ENCODE measurements at regions not wholly inside any gene's neighbourhood (a gene's known extent, or its start where the extent isn't known, plus 50 kb on each side); places are given as distances from the start of the nearest gene placed in this dataset.

GRCh38 chr1:58899587-58900271 lies 115.9 kb upstream of the JUN start:
- Histone ChIP-seq H3K9me3 (ENCODE audit: control insufficient read depth, low read depth, low read length) (no peaks in the 10 kb centered on the region), H2AFZ (ENCODE audit: control insufficient read depth, low read length) (no peak overlapping the region), H3K27ac (ENCODE audit: control insufficient read depth, insufficient read depth, low read length) (no peak overlapping the region), H3K4me1 (ENCODE audit: control insufficient read depth, extremely low read depth, insufficient read depth, low read length) (peaks cover 18% of the 10 kb centered on the region), H3K36me3 (ENCODE audit: control insufficient read depth in 2 of 2, extremely low read depth in 1 of 2, insufficient read depth in 2 of 2, low read length in 2 of 2) (no peaks in the 10 kb centered on the region), H3K4me3 (ENCODE audit: control insufficient read depth in 2 of 3, extremely low read depth in 1 of 3, insufficient read depth in 2 of 3, low read depth in 1 of 3, low read length in 3 of 3) (no peak overlapping the region), H3K9me1 (ENCODE audit: control insufficient read depth, extremely low read depth, insufficient read depth, low read length) (no peaks in the 10 kb centered on the region), H3K27me3 (ENCODE audit: control insufficient read depth, extremely low read depth, insufficient read depth, low read length) (no peaks in the 10 kb centered on the region), H3K79me2 (ENCODE audit: control insufficient read depth, insufficient read depth, low read length) (no peaks in the 10 kb centered on the region), H3K9ac (ENCODE audit: control insufficient read depth, extremely low read depth, insufficient read depth, low read length) (no peak overlapping the region), H3K4me2 (ENCODE audit: control insufficient read depth, extremely low read depth, insufficient read depth, low read depth, low read length) (no peak overlapping the region), H4K20me1 (ENCODE audit: control insufficient read depth, extremely low read depth, insufficient read depth, low read length) (no peaks in the 10 kb centered on the region)
- no peak for TF ChIP-seq CTCF (optimal IDR thresholded peaks at IDR 0.05 in 1 of 3, IDR thresholded peaks at IDR 0.05 in 1 of 3, conservative IDR thresholded peaks at IDR 0.05 in 1 of 3; ENCODE audit: extremely low read depth in 1 of 3, insufficient read depth in 2 of 3, low read length in 3 of 3)
- TF ChIP-seq EZH2 (IDR thresholded peaks at IDR 0.05; ENCODE audit: low read length): no peak
- DNase-seq (ENCODE audit: low read depth, low spot score): no peak
- dilution Hi-C loops (cut with MboI; ENCODE audit: extremely low pct_ligation_motif_present, low sequenced_read_pairs): no loop called here
- FAIRE-seq: no peak

GRCh38 chr1:58900396-58900795 lies 116.5 kb upstream of the JUN start:
- H3K4me3 ChIP-seq (ENCODE audit: control insufficient read depth in 2 of 3, extremely low read depth in 1 of 3, insufficient read depth in 2 of 3, low read depth in 1 of 3, low read length in 3 of 3): no peak overlapping the region
- H3K4me1 ChIP-seq (ENCODE audit: control insufficient read depth, extremely low read depth, insufficient read depth, low read length): peaks cover 18% of the 10 kb centered on the region
- H3K4me2 ChIP-seq (ENCODE audit: control insufficient read depth, extremely low read depth, insufficient read depth, low read depth, low read length): no peak overlapping the region
- H3K9ac ChIP-seq (ENCODE audit: control insufficient read depth, extremely low read depth, insufficient read depth, low read length): no peak overlapping the region
- no peak for FAIRE-seq
- TF ChIP-seq EZH2 (IDR thresholded peaks at IDR 0.05; ENCODE audit: low read length) (no peak), CTCF (optimal IDR thresholded peaks at IDR 0.05 in 1 of 3, IDR thresholded peaks at IDR 0.05 in 1 of 3, conservative IDR thresholded peaks at IDR 0.05 in 1 of 3; ENCODE audit: extremely low read depth in 1 of 3, insufficient read depth in 2 of 3, low read length in 3 of 3) (no peak)
- no peak overlapping the region for H2AFZ ChIP-seq (ENCODE audit: control insufficient read depth, low read length)
- no peak overlapping the region for H3K27ac ChIP-seq (ENCODE audit: control insufficient read depth, insufficient read depth, low read length)
- H3K9me3 ChIP-seq (ENCODE audit: control insufficient read depth, low read depth, low read length): no peaks in the 10 kb centered on the region
- no peaks in the 10 kb centered on the region for H3K79me2 ChIP-seq (ENCODE audit: control insufficient read depth, insufficient read depth, low read length)
- dilution Hi-C loops (cut with MboI; ENCODE audit: extremely low pct_ligation_motif_present, low sequenced_read_pairs): no loop called here
- no peaks in the 10 kb centered on the region for H3K9me1 ChIP-seq (ENCODE audit: control insufficient read depth, extremely low read depth, insufficient read depth, low read length)
- no peaks in the 10 kb centered on the region for H4K20me1 ChIP-seq (ENCODE audit: control insufficient read depth, extremely low read depth, insufficient read depth, low read length)
- no peak for DNase-seq (ENCODE audit: low read depth, low spot score)
- no peaks in the 10 kb centered on the region for H3K36me3 ChIP-seq (ENCODE audit: control insufficient read depth in 2 of 2, extremely low read depth in 1 of 2, insufficient read depth in 2 of 2, low read length in 2 of 2)
- no peaks in the 10 kb centered on the region for H3K27me3 ChIP-seq (ENCODE audit: control insufficient read depth, extremely low read depth, insufficient read depth, low read length)
